ENCODE measurements at regions not wholly inside any gene's neighbourhood (a gene's known extent, or its start where the extent isn't known, plus 50 kb on each side); places are given as distances from the start of the nearest gene placed in this dataset.

DNA sequence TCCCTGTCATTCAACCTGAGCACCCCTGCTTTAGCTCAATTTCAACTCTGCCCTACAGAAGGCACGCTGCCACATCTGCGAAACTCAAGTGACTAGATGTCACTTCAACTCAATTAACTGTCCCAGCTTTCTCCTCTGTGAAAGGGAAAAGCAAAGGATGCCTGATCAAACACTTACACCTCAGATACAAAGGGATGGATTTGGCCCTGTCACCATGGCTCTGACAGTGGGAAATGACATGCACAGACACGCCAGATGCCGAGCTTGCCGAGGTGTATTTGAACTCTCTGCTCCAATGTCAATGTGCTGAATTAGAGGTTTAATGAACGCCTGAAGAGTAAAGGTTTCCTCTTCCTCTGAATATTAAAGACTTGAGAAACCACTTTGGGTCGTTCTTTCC, 481.1 kb downstream of the CBLN2 start:
- DNase-seq: no peak

DNA sequence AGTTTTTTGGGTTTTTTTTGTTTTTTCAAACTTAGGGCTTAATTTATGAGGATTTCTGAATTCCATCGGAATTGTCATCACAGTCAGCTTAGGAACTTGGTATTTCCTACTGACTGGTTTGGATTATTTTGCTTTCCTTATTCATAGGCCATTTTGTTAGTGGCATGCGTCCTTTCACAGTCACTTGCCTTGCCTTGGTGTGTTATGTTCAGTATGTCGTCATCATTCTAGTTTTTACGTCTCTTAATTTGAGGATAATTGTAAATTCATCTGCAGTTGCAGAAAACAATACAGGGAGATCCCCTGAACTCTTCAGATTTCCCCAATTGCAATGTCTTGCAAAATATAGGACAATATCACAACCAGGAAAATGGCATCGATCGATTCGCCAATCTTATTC, 485.3 kb downstream of the CBLN2 start:
- DNase-seq: no peak

GRCh38 chr18:72056171-72056570, 488.0 kb downstream of the CBLN2 start:
- no peak for DNase-seq

DNA sequence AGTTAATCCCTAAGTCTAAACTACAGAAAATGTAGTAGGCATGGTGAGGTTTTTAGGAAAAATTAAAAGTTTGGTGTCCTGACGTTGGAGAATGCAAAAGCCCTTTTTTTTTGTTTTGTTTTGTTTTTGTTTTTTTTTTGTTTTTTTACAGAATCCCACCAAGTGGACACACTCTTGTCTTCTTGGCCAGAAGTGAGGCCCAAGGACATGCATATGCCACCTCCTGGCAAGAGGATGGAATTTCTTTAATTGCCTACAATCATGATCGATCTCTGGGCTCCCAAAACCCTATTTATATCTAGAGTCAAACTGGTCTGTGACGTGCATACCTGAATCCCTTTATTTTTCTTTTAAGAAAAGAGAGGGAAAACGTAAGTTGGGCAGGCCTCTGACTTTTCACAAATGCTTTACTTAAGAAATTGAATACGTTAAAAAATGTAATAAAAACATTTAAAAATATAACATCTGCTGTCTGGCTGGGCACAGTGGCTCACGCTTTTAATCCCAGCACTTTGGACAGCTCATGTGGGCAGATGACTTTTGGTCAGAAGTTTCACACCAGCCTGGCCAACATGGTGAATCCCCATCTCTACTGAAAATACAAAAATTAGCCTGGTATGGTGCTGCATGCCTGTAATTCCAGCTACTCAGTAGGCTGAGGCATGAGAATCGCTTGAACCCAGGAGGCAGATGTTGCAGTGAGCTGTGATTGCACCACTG, 502.7 kb downstream of the CBLN2 start:
- no peak for DNase-seq

DNA sequence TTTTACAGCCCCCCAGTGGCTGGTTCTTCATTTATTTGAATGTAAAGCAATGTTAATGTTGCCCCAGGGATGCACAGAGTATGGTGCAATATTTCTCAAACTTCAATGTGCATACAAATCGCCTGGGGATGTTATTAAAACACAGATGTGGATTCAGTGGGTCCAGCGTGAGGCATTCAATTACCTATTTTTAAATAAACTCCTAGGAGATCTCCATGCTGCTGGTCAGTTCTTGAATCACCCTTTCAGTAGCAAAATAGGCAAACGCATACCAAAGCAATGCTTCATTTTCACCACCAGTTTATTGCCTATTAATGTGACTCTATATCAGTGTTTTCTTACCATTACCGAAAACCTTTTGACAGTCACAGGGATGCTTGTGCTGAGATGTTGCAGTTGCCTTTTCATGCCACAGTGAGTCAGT, 530.7 kb downstream of the CBLN2 start:
- no peak for DNase-seq

- DNase-seq: no peak
Measured at GRCh38 chr18:71998547-71999097, 545.5 kb downstream of the CBLN2 start.

GRCh38 chr18:71995904-71996465, 548.2 kb downstream of the CBLN2 start:
- no peak for DNase-seq

DNA sequence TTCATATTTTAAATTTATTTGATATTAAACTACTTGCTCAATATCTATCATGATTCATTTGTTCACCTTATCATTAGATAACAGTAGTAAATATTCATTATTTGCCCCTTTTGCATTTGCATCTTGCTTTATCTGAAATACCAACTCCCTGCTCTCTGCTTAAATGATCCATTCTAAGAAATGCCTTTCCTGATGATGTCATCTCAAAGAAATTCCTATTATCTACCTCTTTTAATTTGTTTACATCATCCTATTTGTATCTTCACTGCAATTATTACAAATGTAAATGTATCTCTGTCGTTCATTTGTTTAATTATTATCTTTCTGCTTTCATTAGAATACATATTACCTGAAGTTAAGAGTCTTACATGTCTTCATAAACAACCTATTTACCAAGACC, 549.9 kb downstream of the CBLN2 start:
- DNase-seq: no peak

- DNase-seq: no peak
Measured at GRCh38 chr18:71989616-71990015, 554.5 kb downstream of the CBLN2 start.

DNA sequence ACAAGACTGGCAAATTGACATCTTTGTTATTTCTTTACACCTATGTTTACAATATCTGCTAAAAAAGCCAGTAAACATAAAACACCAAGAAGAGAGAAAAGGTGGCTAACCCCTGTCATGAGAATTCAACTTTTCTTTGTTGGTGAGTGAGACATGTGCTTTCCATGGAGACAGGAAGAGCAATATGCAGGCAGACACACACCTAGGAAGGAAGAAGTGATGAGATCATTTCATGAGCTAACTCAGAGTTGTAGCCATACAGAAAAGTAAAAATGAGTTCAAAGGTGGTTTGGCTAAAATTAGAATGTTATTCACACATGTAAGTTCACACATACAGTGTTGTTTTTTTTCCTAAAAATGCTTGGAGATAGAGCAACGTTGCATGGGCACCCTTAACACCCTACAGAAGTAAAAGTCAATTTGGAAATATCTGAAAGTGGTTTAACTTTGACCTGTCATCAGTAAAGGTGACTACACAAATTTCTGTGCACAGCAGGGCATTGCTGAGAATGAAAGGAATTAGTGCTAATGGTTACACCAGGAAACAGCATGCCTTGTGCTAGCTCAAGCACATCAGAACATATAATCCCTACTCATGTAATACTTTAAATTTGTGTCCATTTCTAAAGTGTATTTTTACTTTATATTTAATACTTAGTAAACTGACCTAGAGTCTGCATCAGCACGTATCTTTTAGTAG, 557.6 kb downstream of the CBLN2 start:
- DNase-seq: no peak

- no peak for DNase-seq
Measured at GRCh38 chr18:71976744-71977143, 567.4 kb downstream of the CBLN2 start.

GRCh38 chr18:71966791-71967190, 577.4 kb downstream of the CBLN2 start:
- DNase-seq: no peak

DNA sequence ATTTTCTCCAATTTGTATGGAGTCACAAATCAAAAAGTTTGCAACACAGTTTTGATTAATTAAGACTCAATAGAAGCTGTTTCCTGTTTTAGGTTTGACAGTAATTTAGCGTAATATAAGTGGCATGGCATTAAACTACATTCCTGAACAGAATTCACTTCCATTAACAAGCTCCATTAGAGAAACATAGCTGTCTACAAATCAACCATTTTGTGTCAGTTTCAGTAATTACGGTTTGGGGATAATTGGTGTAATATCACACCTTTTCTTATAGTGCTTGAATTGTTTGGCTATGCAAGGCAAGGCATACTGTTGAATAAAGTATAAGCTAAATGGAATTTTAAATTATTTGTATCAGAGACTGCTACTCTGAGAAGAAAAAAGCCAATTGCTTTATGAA, 585.5 kb downstream of the CBLN2 start:
- DNase-seq: no peak

DNA sequence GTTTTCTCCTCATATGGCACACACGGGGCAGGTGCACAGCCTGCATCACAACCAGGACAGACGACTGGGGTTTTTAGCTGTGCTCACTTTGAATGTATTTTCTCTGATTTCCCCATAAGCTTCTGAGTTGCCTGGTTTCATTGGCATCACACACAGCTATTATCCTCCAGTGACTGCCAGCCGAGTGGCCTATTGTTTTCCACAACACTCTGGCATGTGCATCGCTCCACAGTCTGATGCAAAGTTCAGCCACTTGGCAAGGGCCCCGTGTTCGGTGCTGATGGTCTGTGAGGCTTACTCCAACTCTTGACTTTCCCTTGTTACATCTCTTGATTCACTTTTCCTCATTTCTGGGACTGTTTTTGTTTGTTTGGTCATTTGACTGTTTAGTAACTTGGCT, 593.1 kb downstream of the CBLN2 start:
- no peak for DNase-seq

GRCh38 chr18:71942433-71942832, 601.7 kb downstream of the CBLN2 start:
- DNase-seq: no peak

- no peak for DNase-seq
Measured at GRCh38 chr18:71939483-71939882, 604.7 kb downstream of the CBLN2 start.

DNA sequence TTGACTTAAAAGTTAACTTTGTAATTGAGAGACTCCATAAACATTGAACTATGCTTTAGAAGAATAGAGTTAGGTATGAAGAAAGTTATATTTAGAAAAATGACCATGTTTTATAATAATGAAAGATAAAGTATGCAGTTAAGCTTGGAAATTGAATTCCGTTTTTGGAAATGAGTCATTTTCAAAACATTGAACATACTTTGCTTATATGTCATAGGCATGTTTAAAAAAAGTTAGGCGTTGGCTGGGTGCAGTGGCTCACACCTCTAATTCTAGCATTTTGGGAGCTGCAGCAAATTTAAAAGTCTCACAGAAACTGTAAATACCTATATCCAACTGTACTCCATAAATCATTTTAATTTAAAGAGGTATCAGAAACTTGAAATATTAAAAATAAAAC, 607.4 kb downstream of the CBLN2 start:
- no peak for DNase-seq

DNA sequence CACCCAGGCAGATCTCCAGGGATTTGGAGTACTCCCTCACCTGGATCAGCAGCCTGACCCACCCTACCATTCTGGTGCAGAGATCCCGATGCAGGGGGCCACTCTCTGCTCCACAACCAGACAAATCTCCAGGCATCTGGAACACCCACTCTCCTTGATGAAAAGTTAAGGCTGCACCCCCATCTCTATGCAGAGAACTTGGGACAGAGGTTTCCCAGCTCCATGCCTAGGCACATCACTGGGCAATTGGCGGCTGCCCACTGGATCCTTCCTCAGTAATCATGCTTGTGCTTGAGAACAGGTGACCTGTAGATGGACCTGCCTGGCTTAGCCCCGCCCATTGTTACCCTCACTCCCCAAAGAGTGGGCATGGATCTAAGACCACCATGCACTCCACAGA, 624.9 kb downstream of the CBLN2 start:
- DNase-seq: no peak

DNA sequence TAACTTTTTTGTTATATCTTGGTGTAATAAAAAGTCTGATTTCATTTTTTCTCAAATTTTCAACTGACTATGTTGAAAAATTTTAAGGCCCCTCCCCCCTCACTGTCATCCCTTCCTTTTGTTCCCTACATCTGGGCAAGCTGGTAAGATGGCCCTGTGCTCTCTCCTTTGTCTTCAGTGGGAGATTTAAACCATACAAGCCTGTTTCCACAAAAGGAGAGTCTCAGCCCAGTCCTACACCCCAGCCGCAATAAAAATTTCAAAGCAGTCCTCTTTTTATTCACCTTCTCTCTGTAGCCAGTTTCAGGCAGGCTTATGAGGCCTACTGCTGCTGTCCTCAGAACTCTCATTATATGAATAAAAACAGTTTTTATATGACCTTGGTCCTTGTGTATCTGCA, 630.5 kb downstream of the CBLN2 start:
- DNase-seq: no peak

DNA sequence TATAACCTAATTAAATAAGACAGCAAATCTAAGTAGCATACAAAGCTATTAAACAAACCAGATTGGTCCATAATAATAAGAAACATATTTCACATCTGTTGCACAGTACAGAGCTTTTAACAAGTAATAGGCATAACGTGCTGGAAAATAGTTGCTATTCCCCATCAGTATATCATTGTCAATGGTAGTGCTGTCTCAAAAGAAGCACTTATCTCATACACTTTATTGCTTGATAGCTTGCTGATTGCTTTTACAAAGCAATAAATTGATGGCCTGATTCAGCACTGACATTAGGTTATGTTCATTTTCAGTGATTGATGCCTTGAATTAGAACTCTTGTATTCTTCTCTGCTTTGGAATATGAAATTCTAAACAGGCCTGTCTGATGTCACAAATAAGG, 641.7 kb downstream of the CBLN2 start:
- DNase-seq: no peak

DNA sequence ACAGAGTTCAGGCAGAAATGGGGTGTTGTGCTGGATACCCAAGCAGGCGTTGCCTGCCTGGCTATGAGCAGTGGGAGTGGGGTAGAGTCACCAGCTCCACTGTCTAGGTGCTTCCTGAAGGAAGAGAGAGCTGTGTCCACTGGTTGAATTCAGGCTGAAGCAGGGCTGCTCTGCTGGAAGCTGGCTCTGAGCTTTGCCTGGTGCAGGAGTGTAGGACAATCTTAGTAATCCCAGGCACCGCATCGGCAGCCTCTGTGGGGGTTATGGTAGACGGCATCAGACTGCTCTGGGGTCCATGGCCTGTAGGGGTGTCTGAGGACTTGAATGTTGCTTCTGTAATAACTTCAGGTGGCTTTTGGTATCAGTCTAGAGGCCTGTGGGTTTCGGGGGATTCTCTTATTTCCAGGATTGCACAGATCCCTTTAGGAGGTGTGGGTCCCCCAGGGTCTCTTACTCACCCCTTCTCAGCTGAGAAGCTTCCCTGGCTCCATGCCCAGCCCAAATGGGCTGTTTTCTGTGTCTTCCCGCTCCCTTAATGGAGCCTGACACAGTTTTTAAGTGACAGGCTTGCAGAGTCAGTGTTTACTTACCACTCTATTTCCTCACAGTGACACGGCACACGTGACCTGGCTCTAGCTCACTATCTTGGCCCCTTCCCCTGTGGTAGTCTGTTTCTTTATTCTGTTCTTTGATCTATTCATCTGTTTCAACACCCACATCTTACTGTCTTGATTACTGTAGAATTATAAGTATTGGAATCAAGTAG, 644.3 kb downstream of the CBLN2 start:
- DNase-seq: no peak

GRCh38 chr18:71899183-71899582, 645.0 kb downstream of the CBLN2 start:
- DNase-seq: no peak

- no peak for DNase-seq
Measured at GRCh38 chr18:71887509-71887908, 656.6 kb downstream of the CBLN2 start.
